HG02938 (cell line): ENCODE measurements at regions not wholly inside any gene's neighbourhood (a gene's known extent, or its start where the extent isn't known, plus 50 kb on each side); places are given as distances from the start of the nearest gene placed in this dataset.

Experiments used
- ATAC-seq: cut with Tn5 transposase; IDR thresholded peaks from one replicate; pipeline ENCODE4 v1.9.1; 2021; ENCODE audit warnings: mild to moderate bottlenecking, moderate library complexity; ENCODE audit not compliant: unreplicated experiment

GRCh38 chr20:43316271-43316670 lies 126.6 kb upstream of the PTPRT start:
- no peak for ATAC-seq

GRCh38 chr20:43309266-43309665 lies 119.6 kb upstream of the PTPRT start:
- no peak for ATAC-seq

GRCh38 chr20:43306837-43307236 lies 117.1 kb upstream of the PTPRT start:
- ATAC-seq: no peak

GRCh38 chr20:43305749-43306148 lies 116.0 kb upstream of the PTPRT start:
- no peak for ATAC-seq

GRCh38 chr20:43304598-43304997 lies 114.9 kb upstream of the PTPRT start:
- no peak for ATAC-seq

GRCh38 chr20:43302936-43303335 lies 113.2 kb upstream of the PTPRT start:
- ATAC-seq: no peak

GRCh38 chr20:43300901-43301300 lies 111.2 kb upstream of the PTPRT start:
- ATAC-seq: no peak

GRCh38 chr20:43295781-43296180 lies 106.1 kb upstream of the PTPRT start:
- ATAC-seq: no peak

- ATAC-seq: no peak
These were observed 105.6 kb upstream of the PTPRT start for GRCh38 chr20:43295263-43295662.

GRCh38 chr20:43294031-43294430 lies 104.3 kb upstream of the PTPRT start:
- ATAC-seq: no peak

GRCh38 chr20:43293068-43293786 lies 103.5 kb upstream of the PTPRT start:
- ATAC-seq: no peak

GRCh38 chr20:43292222-43292621 lies 102.5 kb upstream of the PTPRT start:
- no peak for ATAC-seq

- ATAC-seq: no peak
These were observed 97.9 kb upstream of the PTPRT start for GRCh38 chr20:43287637-43288036.

GRCh38 chr20:43285170-43285569 lies 95.5 kb upstream of the PTPRT start:
- no peak for ATAC-seq

- no peak for ATAC-seq
These were observed 94.8 kb upstream of the PTPRT start for GRCh38 chr20:43284486-43284885.

GRCh38 chr20:43283126-43283525 lies 93.4 kb upstream of the PTPRT start:
- no peak for ATAC-seq

- no peak for ATAC-seq
These were observed 82.3 kb upstream of the PTPRT start for GRCh38 chr20:43271980-43272379.

- ATAC-seq: no peak
These were observed 75.7 kb upstream of the PTPRT start for GRCh38 chr20:43265449-43265848.

GRCh38 chr20:43263226-43263625 lies 73.5 kb upstream of the PTPRT start:
- ATAC-seq: no peak

- no peak for ATAC-seq
These were observed 72.6 kb upstream of the PTPRT start for GRCh38 chr20:43262341-43262740.

- no peak for ATAC-seq
These were observed 66.2 kb upstream of the PTPRT start for GRCh38 chr20:43255877-43256276.

GRCh38 chr20:43252761-43253160 lies 63.1 kb upstream of the PTPRT start:
- no peak for ATAC-seq

- no peak for ATAC-seq
These were observed 58.6 kb upstream of the PTPRT start for GRCh38 chr20:43248341-43248740.
